ENCODE measurements at regions not wholly inside any gene's neighbourhood (a gene's known extent, or its start where the extent isn't known, plus 50 kb on each side); places are given as distances from the start of the nearest gene placed in this dataset.
A peak's percentile ranks its signal among the peaks of the same experiment; 100 is the strongest.

- H3K4me1 ChIP-seq (ENCODE audit: insufficient read depth), result no peaks in the 10 kb centered on the region
- no peak overlapping the region for H3K27ac ChIP-seq
- H3K79me2 ChIP-seq, result no peaks in the 10 kb centered on the region
- H3K4me3 ChIP-seq, result no peak overlapping the region
- WGBS (ENCODE audit: low lambda C conversion rate, missing lambda C conversion rate), result 87% methylated on average over 4 of the region's 4 CpGs
- no peaks in the 10 kb centered on the region for H3K27me3 ChIP-seq
- TF ChIP-seq CTCF (IDR thresholded peaks at IDR 0.05; ENCODE audit: poor library complexity), result no peak
- no peak for TF ChIP-seq EZH2phosphoT487 (IDR thresholded peaks at IDR 0.05; ENCODE audit: low read depth, severe bottlenecking, unreplicated experiment)
- no peak for TF ChIP-seq EZH2 (IDR thresholded peaks at IDR 0.05; ENCODE audit: borderline replicate concordance)
- no peak overlapping the region for H3K4me2 ChIP-seq
- H3K36me3 ChIP-seq (replicated peaks; ENCODE audit: insufficient read depth, low read depth), result no peaks in the 10 kb centered on the region
- H3K9me3 ChIP-seq (ENCODE audit: low read depth), result no peaks in the 10 kb centered on the region
- H3K9me2 ChIP-seq (replicated peaks; ENCODE audit: insufficient read depth), result no peaks in the 10 kb centered on the region
- DNase-seq (ENCODE audit: low spot score), result peak; percentile 39
- H4K20me1 ChIP-seq (ENCODE audit: insufficient read depth, poor library complexity, severe bottlenecking), result no peaks in the 10 kb centered on the region
- H2AFZ ChIP-seq, result no peak overlapping the region
Measured at GRCh38 chr2:45300026-45300750, 290.9 kb upstream of the SIX2 start.

DNA sequence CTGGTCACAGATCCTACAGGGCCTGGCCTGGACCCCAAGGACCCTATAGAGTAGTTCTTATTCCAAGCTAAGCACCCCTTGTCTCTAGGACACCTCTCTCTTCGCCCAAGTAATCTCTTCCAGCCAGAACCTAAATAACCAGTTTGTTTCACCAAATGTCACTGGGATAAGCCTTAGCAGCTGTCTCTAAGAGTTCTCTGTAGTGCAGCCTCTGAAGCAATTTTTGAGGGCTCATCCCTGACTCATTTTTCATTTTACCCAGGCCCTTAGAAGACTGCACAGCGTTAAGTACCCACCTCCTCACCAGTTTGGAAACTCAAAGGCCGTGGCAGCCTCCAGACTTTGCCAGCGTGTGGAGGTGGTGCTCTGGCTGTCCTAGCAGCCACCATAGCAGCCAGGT is 290.1 kb upstream of the SIX2 start:
- Histone ChIP-seq H3K9me2 (replicated peaks; ENCODE audit: insufficient read depth) (no peaks in the 10 kb centered on the region), H3K36me3 (replicated peaks; ENCODE audit: insufficient read depth, low read depth) (no peaks in the 10 kb centered on the region), H2AFZ (no peak overlapping the region), H4K20me1 (ENCODE audit: insufficient read depth, poor library complexity, severe bottlenecking) (no peaks in the 10 kb centered on the region), H3K9me3 (ENCODE audit: low read depth) (no peaks in the 10 kb centered on the region), H3K4me3 (no peak overlapping the region), H3K4me1 (ENCODE audit: insufficient read depth) (no peaks in the 10 kb centered on the region), H3K27ac (no peak overlapping the region), H3K79me2 (no peaks in the 10 kb centered on the region), H3K27me3 (no peaks in the 10 kb centered on the region), H3K4me2 (no peak overlapping the region)
- no peak for DNase-seq (ENCODE audit: low spot score)
- no peak for TF ChIP-seq EZH2phosphoT487 (IDR thresholded peaks at IDR 0.05; ENCODE audit: low read depth, severe bottlenecking, unreplicated experiment)
- no peak for TF ChIP-seq EZH2 (IDR thresholded peaks at IDR 0.05; ENCODE audit: borderline replicate concordance)
- TF ChIP-seq CTCF (IDR thresholded peaks at IDR 0.05; ENCODE audit: poor library complexity), result no peak
- 96% methylated on average over 4 of the region's 4 CpGs for WGBS (ENCODE audit: low lambda C conversion rate, missing lambda C conversion rate)

- H2AFZ ChIP-seq, result no peak overlapping the region
- H3K4me1 ChIP-seq (ENCODE audit: insufficient read depth), result no peaks in the 10 kb centered on the region
- H3K9me3 ChIP-seq (ENCODE audit: low read depth), result no peaks in the 10 kb centered on the region
- H4K20me1 ChIP-seq (ENCODE audit: insufficient read depth, poor library complexity, severe bottlenecking), result no peaks in the 10 kb centered on the region
- no peak for DNase-seq (ENCODE audit: low spot score)
- no peak overlapping the region for H3K4me3 ChIP-seq
- no peaks in the 10 kb centered on the region for H3K36me3 ChIP-seq (replicated peaks; ENCODE audit: insufficient read depth, low read depth)
- H3K4me2 ChIP-seq, result no peak overlapping the region
- H3K27ac ChIP-seq, result no peak overlapping the region
- H3K27me3 ChIP-seq, result no peaks in the 10 kb centered on the region
- H3K9me2 ChIP-seq (replicated peaks; ENCODE audit: insufficient read depth), result no peaks in the 10 kb centered on the region
- WGBS (ENCODE audit: low lambda C conversion rate, missing lambda C conversion rate), result 48% methylated on average over 5 of the region's 5 CpGs
- H3K79me2 ChIP-seq, result no peaks in the 10 kb centered on the region
- TF ChIP-seq CTCF (IDR thresholded peaks at IDR 0.05; ENCODE audit: poor library complexity) (no peak), EZH2 (IDR thresholded peaks at IDR 0.05; ENCODE audit: borderline replicate concordance) (no peak), EZH2phosphoT487 (IDR thresholded peaks at IDR 0.05; ENCODE audit: low read depth, severe bottlenecking, unreplicated experiment) (no peak)
Measured at GRCh38 chr2:45293182-45293581, 283.9 kb upstream of the SIX2 start.
